ENCODE measurements at regions not wholly inside any gene's neighbourhood (a gene's known extent, or its start where the extent isn't known, plus 50 kb on each side); places are given as distances from the start of the nearest gene placed in this dataset.

- Histone ChIP-seq H3K4me1 (ENCODE audit: insufficient read depth, low read length) (no peaks in the 10 kb centered on the region), H4K20me1 (ENCODE audit: insufficient read depth, low read length) (no peaks in the 10 kb centered on the region), H3K9ac (ENCODE audit: insufficient read depth, low read depth, low read length) (no peak overlapping the region), H3K79me2 (ENCODE audit: insufficient read depth, low read length) (no peaks in the 10 kb centered on the region), H3K27ac (ENCODE audit: extremely low read length, insufficient read depth, low read length) (no peak overlapping the region), H3K4me3 (replicated peaks in 1 of 3; ENCODE audit: insufficient read depth in 1 of 3, low read depth in 2 of 3, low read length in 3 of 3) (no peak overlapping the region), H3K4me2 (ENCODE audit: low read depth, low read length) (no peak overlapping the region), H3K36me3 (replicated peaks in 1 of 2; ENCODE audit: control insufficient read depth in 1 of 2, insufficient read depth in 2 of 2, low read length in 2 of 2) (no peaks in the 10 kb centered on the region), H3K9me3 (ENCODE audit: low read length) (no peaks in the 10 kb centered on the region), H2AFZ (ENCODE audit: low read length) (no peak overlapping the region), H3K27me3 (ENCODE audit: control insufficient read depth in 1 of 2, insufficient read depth in 2 of 2, low read length in 2 of 2) (peaks cover 0 to 15% of the 10 kb centered on the region in 2 experiments; a peak in 3 of 5 replicates)
- in situ Hi-C loops (cut with HindIII; ENCODE audit: extremely low pct_ligation_motif_present, low pct_unique_long_range_greater_than_20kb) (no loop called here), intact Hi-C loops (cut with micrococcal nuclease; ENCODE audit: unreplicated experiment) (no loop called here)
- TF ChIP-seq ZNF572 (CRISPR knock-in tag; IDR thresholded peaks at IDR 0.05) (no peak), CEBPB (IDR thresholded peaks at IDR 0.05; ENCODE audit: borderline replicate concordance, low read depth, low read length) (no peak), NFATC3 (CRISPR knock-in tag; IDR thresholded peaks at IDR 0.05) (no peak), AKNA (CRISPR knock-in tag; IDR thresholded peaks at IDR 0.05; ENCODE audit: borderline replicate concordance) (no peak), HOXA9 (CRISPR knock-in tag; IDR thresholded peaks at IDR 0.05; ENCODE audit: borderline replicate concordance) (no peak), ZNF788 (CRISPR knock-in tag; IDR thresholded peaks at IDR 0.05; ENCODE audit: borderline replicate concordance) (no peak), HINFP (CRISPR knock-in tag; IDR thresholded peaks at IDR 0.05; ENCODE audit: low read depth) (no peak), HNF4A (CRISPR knock-in tag; IDR thresholded peaks at IDR 0.05) (no peak), ZNF343 (CRISPR knock-in tag; IDR thresholded peaks at IDR 0.05) (no peak), GPN1 (CRISPR knock-in tag; IDR thresholded peaks at IDR 0.05; ENCODE audit: borderline replicate concordance) (no peak), NONO (IDR thresholded peaks at IDR 0.05) (no peak), NONO (CRISPR knock-in tag; conservative IDR thresholded peaks at IDR 0.05) (no peak), ZNF569 (CRISPR knock-in tag; IDR thresholded peaks at IDR 0.05; ENCODE audit: borderline replicate concordance) (no peak)
- FAIRE-seq (no peak), DNase-seq (ENCODE audit: low spot score) (no peak), ATAC-seq (no peak)
- ChIA-PET POLR2A (no interaction called here), CTCF (ENCODE audit: low intra/inter-chr PET ratio, low total read pairs) (no interaction called here)
- no TSS peak for BruUV-seq (replicated peaks)
- 67% methylated on average over 1 of the region's 1 CpG for WGBS (ENCODE audit: low lambda C conversion rate)
These were observed 231.0 kb upstream of the PPP2R2D start for GRCh38 chr10:131669838-131670237.
